K562 (cell line): ENCODE measurements at regions not wholly inside any gene's neighbourhood (a gene's known extent, or its start where the extent isn't known, plus 50 kb on each side); places are given as distances from the start of the nearest gene placed in this dataset.

Experiments
- ATAC-seq: fragments of 200-7000 bp; cut with Tn5 transposase; 3 replicates; pipeline ENCODE4 v1.9.1; 2020; ENCODE audit warnings: moderate library complexity
- BruUV-seq: library from RNA; stranded (reverse); fragments of 400-500 nt; replicated peaks from 2 replicates; lab custom pipeline; 2021; lab: Mats Ljungman, UMichigan
- CTCF ChIA-PET: fragments of 300-600 bp; formaldehyde crosslinking; extraction: SDS; loops from one replicate; lab custom pipeline; 2021; ENCODE audit warnings: low intra/inter-chr PET ratio; lab: Yijun Ruan, JAX
- POLR2A ChIA-PET: fragments of 300-600, 350-650 bp; sonication (Branson Sonifier 250); formaldehyde crosslinking; extraction: SDS; loops from one replicate; lab custom pipeline; 2021; ENCODE audit warnings: antibody characterized with exemption, inconsistent platforms; lab: Yijun Ruan, JAX
- DNase-seq, 4 experiments: peaks; one replicate each; pipeline versions ENCODE4 v3.0.0 to v3.0.0-alpha.2; 2011 to 2018; ENCODE audit warnings: low spot score in 3 of 4, mixed read lengths in 3 of 4; ENCODE audit errors: extremely low read depth in 1 of 4
- FAIRE-seq: peaks from 2 replicates; lab custom pipeline; 2011; peaks lifted over from hg19 to GRCh38; lab: Jason Lieb, UNC
- H2AFZ ChIP-seq: 2 replicates; pipeline ENCODE4 v1.6.0; 2011; ENCODE audit warnings: low read depth, low read length, control low read depth, inconsistent platforms
- H3K27ac ChIP-seq: fragments of 200-600 bp; 3 replicates; pipeline ENCODE4 v1.8.0; 2011; ENCODE audit warnings: low read depth, mild to moderate bottlenecking, control low read depth, inconsistent platforms, low read length, moderate library complexity, mixed read lengths; ENCODE audit errors: extremely low read depth
- H3K27me3 ChIP-seq, 2 experiments: fragments of 300-600 bp in 1 of 2; 2 replicates in 1 of 2; 3 replicates in 1 of 2; pipeline versions ENCODE4 v1.6.0 to v1.8.0; 2011; ENCODE audit warnings: inconsistent platforms in 2 of 2, low read length in 2 of 2, mild to moderate bottlenecking in 1 of 2, mixed read lengths in 1 of 2, moderate library complexity in 1 of 2; ENCODE audit not compliant: control insufficient read depth in 2 of 2, insufficient read depth in 2 of 2
- H3K36me3 ChIP-seq: fragments of 300-600 bp; 3 replicates; pipeline ENCODE4 v1.8.0; 2011; ENCODE audit warnings: mild to moderate bottlenecking, low read length, inconsistent platforms; ENCODE audit not compliant: control insufficient read depth, insufficient read depth
- H3K4me1 ChIP-seq, 2 experiments: fragments of 200-600 bp in 1 of 2; replicated peaks in 1 of 2; 2 replicates in 1 of 2; 3 replicates in 1 of 2; pipeline versions ENCODE4 v1.5.1 to v1.8.0; 2011; ENCODE audit warnings: inconsistent platforms in 2 of 2, low read length in 2 of 2, mild to moderate bottlenecking in 1 of 2, mixed read lengths in 1 of 2, moderate library complexity in 1 of 2; ENCODE audit not compliant: control insufficient read depth in 2 of 2, insufficient read depth in 2 of 2
- H3K4me2 ChIP-seq: 2 replicates; pipeline ENCODE4 v1.6.1; 2011; ENCODE audit warnings: low read length, control low read depth, inconsistent platforms, mixed read lengths; ENCODE audit not compliant: insufficient read depth
- H3K4me3 ChIP-seq: fragments of 200-600 bp; sonication (generic), shearing (Covaris generic); 2 replicates; pipeline ENCODE4 v1.5.1; 2016; ENCODE audit warnings: control low read depth, inconsistent platforms
- H3K79me2 ChIP-seq: fragments of 200-600 bp; 3 replicates; pipeline ENCODE4 v1.8.0; 2011; ENCODE audit warnings: low read length, inconsistent platforms; ENCODE audit not compliant: control insufficient read depth, insufficient read depth
- H3K9ac ChIP-seq, 2 experiments: 2 replicates each; pipeline versions ENCODE4 v1.6.0 to v1.6.1; 2011; ENCODE audit warnings: low read depth in 2 of 2, low read length in 2 of 2, control low read depth in 1 of 2, inconsistent platforms in 1 of 2, mild to moderate bottlenecking in 1 of 2, mixed read lengths in 1 of 2; ENCODE audit not compliant: insufficient read depth in 1 of 2
- H3K9me1 ChIP-seq: one replicate; pipeline ENCODE4 v1.6.0; 2011; ENCODE audit warnings: inconsistent platforms, mild to moderate bottlenecking, low read length, moderate library complexity; ENCODE audit not compliant: control insufficient read depth, insufficient read depth
- H3K9me3 ChIP-seq: replicated peaks from 2 replicates; pipeline ENCODE4 v1.5.1; 2011; ENCODE audit warnings: low read depth, low read length, inconsistent platforms; ENCODE audit not compliant: control insufficient read depth, insufficient read depth
- H4K20me1 ChIP-seq: replicated peaks from 2 replicates; pipeline ENCODE4 v1.6.1; 2011; ENCODE audit warnings: low read length, inconsistent platforms, mixed read lengths; ENCODE audit not compliant: control insufficient read depth, insufficient read depth
- CEBPB ChIP-seq: fragments of 450-650 bp; IDR thresholded peaks from 2 replicates; pipeline ENCODE4 v1.6.1; 2016; ENCODE audit warnings: missing genetic modification characterization, missing compliant biosample characterization
- CEBPG ChIP-seq, 3 experiments: fragments of 200-800 bp in 1 of 3; sonication (Bioruptor generic) in 1 of 3; sonication (generic) in 1 of 3; formaldehyde crosslinking in 1 of 3; IDR thresholded peaks in 2 of 3; conservative IDR thresholded peaks in 1 of 3; 2 replicates each; pipeline versions ENCODE4 v1.6.1 to v1.8.0; 2016 to 2022; ENCODE audit warnings: missing compliant biosample characterization in 2 of 3, missing genetic modification characterization in 2 of 3, mild to moderate bottlenecking in 1 of 3, missing genetic modification reagents in 1 of 3
- JUN ChIP-seq, 2 experiments: sonication (generic) in 1 of 2; formaldehyde crosslinking in 1 of 2; IDR thresholded peaks; 2 replicates each; pipeline versions ENCODE4 v1.6.1 to v1.8.0; 2012 to 2022; ENCODE audit warnings: borderline replicate concordance in 2 of 2, mild to moderate bottlenecking in 2 of 2, improper control_type of control experiment in 1 of 2, low read depth in 1 of 2, low read length in 1 of 2, missing genetic modification reagents in 1 of 2
- XRCC3 ChIP-seq: fragments of 450-650 bp; IDR thresholded peaks from 2 replicates; pipeline ENCODE4 v1.6.1; 2017; ENCODE audit warnings: mild to moderate bottlenecking, moderate library complexity
- WGBS: fragments of 100-300 bp; shearing (Covaris generic); methylation state at CpG from one replicate; pipeline ENCODE4 v1.1.6; 2016; ENCODE audit warnings: low coverage, mixed read lengths; ENCODE audit not compliant: insufficient coverage; ENCODE audit errors: missing lambda C conversion rate; 5-methylcytosine and 5-hydroxymethylcytosine counted together
- in situ Hi-C: fragments of 300-500 bp; cut with MboI; formaldehyde crosslinking; loops from 4 replicates; pipeline ENCODE4 v1.15.0; 2018; ENCODE audit warnings: inconsistent platforms, mixed read lengths
- intact Hi-C: fragments of 100-400 bp; cut with micrococcal nuclease; formaldehyde crosslinking; loops from 2 replicates; pipeline ENCODE4 v1.14.2; 2022

GRCh38 chr2:17179145-17179808, 339.0 kb downstream of the RAD51AP2 start:
- in situ Hi-C loops (no loop called here), intact Hi-C loops (loop anchor here (10.0 kb wide), 1 partner anchor 126 kb away; no protein-coding TSS in a partner anchor)
- Histone ChIP-seq H3K79me2 (no peaks in the 10 kb centered on the region), H3K9ac (no peak overlapping the region), H3K9me3 (no peaks in the 10 kb centered on the region), H3K4me2 (no peak overlapping the region), H2AFZ (no peak overlapping the region), H3K36me3 (no peaks in the 10 kb centered on the region), H3K9me1 (no peaks in the 10 kb centered on the region), H3K27me3 (no peaks in the 10 kb centered on the region), H3K4me1 (no peaks in the 10 kb centered on the region), H4K20me1 (no peaks in the 10 kb centered on the region), H3K27ac (no peak overlapping the region), H3K4me3 (no peak overlapping the region)
- ChIA-PET POLR2A (interaction anchor here (0.5 kb wide), 1 partner anchor 10 kb away, joined by 3 read pairs; no protein-coding TSS in a partner anchor), CTCF (no interaction called here)
- TF ChIP-seq XRCC3 = no peak
- no peak for TF ChIP-seq JUN (IDR thresholded peaks at IDR 0.05; ENCODE audit: borderline replicate concordance, low read depth, low read length)
- TF ChIP-seq JUN (CRISPR knock-in tag; IDR thresholded peaks at IDR 0.05; ENCODE audit: borderline replicate concordance) = no peak
- TF ChIP-seq CEBPB (tag) = peak; percentile 57
- no peak for TF ChIP-seq CEBPG (CRISPR knock-in tag; IDR thresholded peaks at IDR 0.05)
- TF ChIP-seq CEBPG (tag; conservative IDR thresholded peaks at IDR 0.05 in 1 of 2, IDR thresholded peaks at IDR 0.05 in 1 of 2) = peak; percentile 29 to 70; a peak in 3 of 4 replicates
- no TSS peak for BruUV-seq
- 0% methylated on average over 1 of the region's 1 CpG for WGBS
- ATAC-seq = no peak
- no peak for DNase-seq
- FAIRE-seq = no peak
